HCT116 (cell line): ENCODE measurements at regions not wholly inside any gene's neighbourhood (a gene's known extent, or its start where the extent isn't known, plus 50 kb on each side); places are given as distances from the start of the nearest gene placed in this dataset.

ENCODE experiments used
- ATAC-seq: fragments of 200-7000 bp; cut with Tn5 transposase; 2 replicates; pipeline ENCODE4 v1.9.1; 2020; ENCODE audit warnings: mild to moderate bottlenecking, moderate library complexity
- BruUV-seq: library from RNA; stranded (reverse); fragments of 400-500 nt; replicated peaks from 2 replicates; lab custom pipeline; 2021; lab: Mats Ljungman, UMichigan
- CTCF ChIA-PET: fragments of 300-600 bp; sonication (Branson Sonifier 250); formaldehyde crosslinking; loops from one replicate; lab custom pipeline; 2021; ENCODE audit warnings: antibody characterized with exemption; lab: Charles Lee
- POLR2A ChIA-PET: fragments of 300-600, 350-600 bp; sonication (Branson Sonifier 250); formaldehyde crosslinking; loops from one replicate; lab custom pipeline; 2021; ENCODE audit warnings: antibody characterized with exemption; lab: Charles Lee
- RAD21 ChIA-PET, 2 experiments: fragments of 300-600 bp; sonication (Branson Sonifier 250); formaldehyde crosslinking; loops; one replicate each; lab custom pipeline; 2023; ENCODE audit warnings: low total read pairs in 2 of 2; ENCODE audit not compliant: uncharacterized antibody in 2 of 2, unreplicated experiment in 2 of 2, low non-redundant PET in 1 of 2; lab: Charles Lee
- DNase-seq: peaks from one replicate; pipeline ENCODE4 v3.0.0-alpha.2; 2010; ENCODE audit warnings: low read depth, low spot score
- H2AFZ ChIP-seq: fragments of 200-600 bp; shearing (Covaris generic), sonication (generic); 2 replicates; pipeline ENCODE4 v1.6.1; 2017; ENCODE audit warnings: low read depth, mixed run types, mixed read lengths, antibody characterized with exemption, low read length; ENCODE audit not compliant: poor library complexity, severe bottlenecking
- H3K27ac ChIP-seq: 2 replicates; pipeline ENCODE4 v1.5.1; 2012; ENCODE audit warnings: low read depth, low read length
- H3K27me3 ChIP-seq: fragments of 200-600 bp; sonication (generic); 2 replicates; pipeline ENCODE4 v1.6.1; 2016; ENCODE audit warnings: mixed run types, low read length, mixed read lengths; ENCODE audit not compliant: insufficient read depth
- H3K36me3 ChIP-seq, 2 experiments: fragments of 200-500 bp in 1 of 2; fragments of 200-600 bp in 1 of 2; sonication (Bioruptor generic) in 1 of 2; sonication (generic) in 1 of 2; 2 replicates each; pipeline versions ENCODE4 v1.5.1 to v1.6.1; 2014 to 2016; ENCODE audit warnings: low read length in 2 of 2, inconsistent platforms in 1 of 2, mixed read lengths in 1 of 2, mixed run types in 1 of 2; ENCODE audit not compliant: insufficient read depth in 2 of 2, control insufficient read depth in 1 of 2
- H3K4me1 ChIP-seq, 2 experiments: fragments of 200-600 bp in 1 of 2; sonication (generic) in 1 of 2; 2 replicates each; pipeline versions ENCODE4 v1.5.1 to v1.6.1; 2012 to 2017; ENCODE audit warnings: low read length in 2 of 2, inconsistent platforms in 1 of 2, mild to moderate bottlenecking in 1 of 2, mixed read lengths in 1 of 2, mixed run types in 1 of 2, moderate library complexity in 1 of 2; ENCODE audit not compliant: insufficient read depth in 2 of 2, control insufficient read depth in 1 of 2
- H3K4me2 ChIP-seq: fragments of 200-600 bp; sonication (generic); 2 replicates; pipeline ENCODE4 v1.6.1; 2017; ENCODE audit warnings: mixed run types, low read length, mixed read lengths
- H3K4me3 ChIP-seq, 2 experiments: fragments of 200-600 bp in 1 of 2; sonication (generic) in 1 of 2; replicated peaks in 1 of 2; 2 replicates each; pipeline ENCODE4 v1.5.1; 2011 to 2016; ENCODE audit warnings: low read length in 2 of 2, control low read depth in 1 of 2, low read depth in 1 of 2, mild to moderate bottlenecking in 1 of 2, mixed read lengths in 1 of 2, mixed run types in 1 of 2
- H3K79me2 ChIP-seq: fragments of 200-600 bp; sonication (generic); 2 replicates; pipeline ENCODE4 v1.6.1; 2017; ENCODE audit warnings: mild to moderate bottlenecking, mixed run types, low read length, moderate library complexity, mixed read lengths; ENCODE audit not compliant: insufficient read depth
- H3K9ac ChIP-seq: fragments of 200-600 bp; sonication (generic); 2 replicates; pipeline ENCODE4 v1.6.1; 2016; ENCODE audit warnings: low read length, mixed read lengths
- H3K9me2 ChIP-seq: fragments of 200-600 bp; sonication (generic), shearing (Covaris generic); 2 replicates; pipeline ENCODE4 v1.6.1; 2017; ENCODE audit warnings: mixed run types, mild to moderate bottlenecking, moderate library complexity; ENCODE audit not compliant: insufficient read depth
- H3K9me3 ChIP-seq, 2 experiments: fragments of 200-500 bp in 1 of 2; fragments of 200-600 bp in 1 of 2; sonication (Bioruptor generic) in 1 of 2; sonication (generic) in 1 of 2; 2 replicates each; pipeline ENCODE4 v1.6.1; 2014 to 2017; ENCODE audit warnings: low read length in 2 of 2, mixed read lengths in 2 of 2, inconsistent platforms in 1 of 2, low read depth in 1 of 2, mild to moderate bottlenecking in 1 of 2, mixed run types in 1 of 2, moderate library complexity in 1 of 2; ENCODE audit not compliant: control insufficient read depth in 1 of 2, insufficient read depth in 1 of 2
- H4K20me1 ChIP-seq: fragments of 200-600 bp; sonication (generic), shearing (Covaris generic); 2 replicates; pipeline ENCODE4 v1.6.1; 2017; ENCODE audit warnings: mixed run types, mild to moderate bottlenecking, moderate library complexity; ENCODE audit not compliant: insufficient read depth
- CBX3 ChIP-seq: IDR thresholded peaks from 2 replicates; pipeline ENCODE4 v1.6.1; 2012; ENCODE audit warnings: low read depth
- ELF1 ChIP-seq: IDR thresholded peaks from 2 replicates; pipeline ENCODE4 v1.6.1; 2012; ENCODE audit warnings: low read depth, borderline replicate concordance
- FOSL1 ChIP-seq: IDR thresholded peaks from 2 replicates; pipeline ENCODE4 v1.6.1; 2012; ENCODE audit warnings: low read depth
- POLR2A ChIP-seq: IDR thresholded peaks from 2 replicates; pipeline ENCODE4 v1.7.0; 2011; ENCODE audit warnings: borderline replicate concordance; ENCODE audit not compliant: insufficient read depth, insufficient read length; ENCODE audit errors: extremely low read depth
- RAD21 ChIP-seq: IDR thresholded peaks from 2 replicates; pipeline ENCODE4 v1.6.1; 2012; ENCODE audit warnings: low read depth, mild to moderate bottlenecking
- SIN3A ChIP-seq: IDR thresholded peaks from 2 replicates; pipeline ENCODE4 v1.6.1; 2012; ENCODE audit warnings: low read depth
- SP1 ChIP-seq: IDR thresholded peaks from 2 replicates; pipeline ENCODE4 v1.6.1; 2012; ENCODE audit warnings: low read depth
- SRF ChIP-seq: IDR thresholded peaks from 2 replicates; pipeline ENCODE4 v1.6.1; 2012; ENCODE audit warnings: low read depth
- TCF7L2 ChIP-seq: IDR thresholded peaks from 2 replicates; pipeline ENCODE4 v1.7.0; 2011; ENCODE audit warnings: borderline replicate concordance, inconsistent platforms; ENCODE audit not compliant: insufficient read depth, insufficient read length; ENCODE audit errors: extremely low read depth
- ZBTB33 ChIP-seq: IDR thresholded peaks from 2 replicates; pipeline ENCODE4 v1.6.1; 2011; ENCODE audit warnings: mild to moderate bottlenecking, low read length, moderate library complexity; ENCODE audit not compliant: insufficient replicate concordance; ENCODE audit errors: extremely low read depth
- ZNF274 ChIP-seq: fragments of 200-500 bp; sonication (Bioruptor generic); IDR thresholded peaks from 2 replicates; pipeline ENCODE4 v1.6.1; 2014; ENCODE audit warnings: mild to moderate bottlenecking, low read depth, low read length, inconsistent platforms
- intact Hi-C: fragments of 100-400 bp; cut with micrococcal nuclease; formaldehyde crosslinking; loops from 2 replicates; pipeline ENCODE4 v1.10.0; 2022

- H3K79me2 ChIP-seq, result no peaks in the 10 kb centered on the region
- ATAC-seq, result no peak
- DNase-seq, result no peak
- ChIA-PET RAD21 (no interaction called here), POLR2A (no interaction called here), CTCF (no interaction called here)
- TF ChIP-seq RAD21, result no peak
- no peak for TF ChIP-seq POLR2A
- TF ChIP-seq ZBTB33, result no peak
- no peak for TF ChIP-seq CBX3
- no peak for TF ChIP-seq ZNF274
- no peak for TF ChIP-seq FOSL1
- no peak for TF ChIP-seq SIN3A
- TF ChIP-seq ELF1, result no peak
- TF ChIP-seq SP1, result no peak
- TF ChIP-seq SRF, result no peak
- no peak for TF ChIP-seq TCF7L2
- no peaks in the 10 kb centered on the region for H3K9me2 ChIP-seq
- no peaks in the 10 kb centered on the region for H4K20me1 ChIP-seq
- H3K27me3 ChIP-seq, result no peaks in the 10 kb centered on the region
- no peak overlapping the region for H3K4me3 ChIP-seq
- no peak overlapping the region for H2AFZ ChIP-seq
- H3K4me1 ChIP-seq, result peaks cover 0 to 14% of the 10 kb centered on the region in 2 experiments; a peak in 3 of 4 replicates
- H3K4me2 ChIP-seq, result no peak overlapping the region
- intact Hi-C loops, result no loop called here
- H3K36me3 ChIP-seq, result no peaks in the 10 kb centered on the region
- H3K27ac ChIP-seq, result no peak overlapping the region
- no peaks in the 10 kb centered on the region for H3K9me3 ChIP-seq
- H3K9ac ChIP-seq, result no peak overlapping the region
- no TSS peak for BruUV-seq
These were observed 67.7 kb upstream of the TNFSF18 start for GRCh38 chr1:173118404-173118803.
